Ectodermal cell (in vitro differentiated cells): ENCODE measurements at regions not wholly inside any gene's neighbourhood (a gene's known extent, or its start where the extent isn't known, plus 50 kb on each side); places are given as distances from the start of the nearest gene placed in this dataset.

Experiments used
- H3K27ac ChIP-seq: 2 replicates; pipeline ENCODE4 v1.7.0; 2013; ENCODE audit warnings: mild to moderate bottlenecking, low read depth, low read length; ENCODE audit not compliant: insufficient read depth, poor library complexity, severe bottlenecking
- H3K27me3 ChIP-seq: 2 replicates; pipeline ENCODE4 v1.7.0; 2013; ENCODE audit warnings: mild to moderate bottlenecking, low read length; ENCODE audit not compliant: insufficient read depth, control insufficient read depth, poor library complexity, severe bottlenecking
- H3K36me3 ChIP-seq: one replicate; pipeline ENCODE4 v1.7.0; 2013; ENCODE audit warnings: low read length; ENCODE audit not compliant: control insufficient read depth, insufficient read depth
- H3K4me1 ChIP-seq: one replicate; pipeline ENCODE4 v1.7.0; 2013; ENCODE audit warnings: low read length; ENCODE audit not compliant: control insufficient read depth, insufficient read depth
- H3K4me3 ChIP-seq: 2 replicates; pipeline ENCODE4 v1.7.0; 2013; ENCODE audit warnings: low read depth, low read length, control low read depth; ENCODE audit not compliant: insufficient read depth
- H3K9me3 ChIP-seq: 2 replicates; pipeline ENCODE4 v1.7.0; 2013; ENCODE audit warnings: mild to moderate bottlenecking, low read length, moderate library complexity; ENCODE audit not compliant: control insufficient read depth
- WGBS, 2 experiments: methylation state at CpG; one replicate each; pipeline ENCODE4 v1.1.7; 2013; ENCODE audit warnings: missing lambda C conversion rate in 2 of 2; 5-methylcytosine and 5-hydroxymethylcytosine counted together

DNA sequence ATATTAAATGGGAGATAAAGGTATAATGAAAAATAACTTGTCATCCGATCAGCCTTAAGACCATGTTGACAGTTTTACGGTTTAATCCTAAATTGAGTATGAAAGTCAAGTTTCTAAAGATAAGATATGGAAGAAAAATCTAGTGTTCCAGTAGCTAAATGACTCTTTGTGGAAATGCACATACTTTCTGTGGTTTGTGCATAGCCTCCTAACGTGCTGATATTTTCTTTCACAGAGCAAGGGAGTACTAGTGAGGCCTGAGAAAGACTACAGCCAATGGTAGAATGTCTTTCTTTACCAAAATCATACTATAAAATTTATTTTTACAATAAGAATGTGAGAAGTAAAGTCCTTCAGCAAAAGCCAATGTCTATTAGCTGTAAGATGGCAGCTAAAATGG lies 430.6 kb upstream of the RGMA start:
- no peaks in the 10 kb centered on the region for H3K9me3 ChIP-seq
- H3K4me3 ChIP-seq, result no peak overlapping the region
- no peaks in the 10 kb centered on the region for H3K27me3 ChIP-seq
- H3K4me1 ChIP-seq, result peaks cover 6% of the 10 kb centered on the region
- 96% methylated on average over 3 of the region's 3 CpGs for WGBS, 2 experiments
- H3K36me3 ChIP-seq, result no peaks in the 10 kb centered on the region
- H3K27ac ChIP-seq, result no peak overlapping the region

DNA sequence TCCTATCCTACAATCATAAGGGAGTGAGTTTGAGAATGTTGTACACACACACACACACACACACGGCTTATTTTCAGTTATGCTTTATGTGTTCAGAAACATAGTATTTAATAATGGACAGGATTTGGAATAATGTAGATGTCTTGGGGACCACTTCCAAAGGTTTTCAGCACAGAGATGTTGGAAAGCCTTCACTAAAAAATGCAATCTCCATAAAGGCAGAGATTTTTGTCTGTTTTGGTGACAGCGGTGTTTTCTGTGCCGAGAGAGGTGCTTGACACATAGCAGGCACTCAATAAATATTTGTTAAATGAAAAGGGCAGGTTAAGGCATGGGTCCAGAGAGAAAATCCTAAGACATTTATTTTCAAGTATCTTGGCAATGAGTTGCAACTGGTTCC lies 428.2 kb upstream of the RGMA start:
- WGBS, 2 experiments, result 99 to 100% methylated on average over 2 of the region's 3 CpGs

DNA sequence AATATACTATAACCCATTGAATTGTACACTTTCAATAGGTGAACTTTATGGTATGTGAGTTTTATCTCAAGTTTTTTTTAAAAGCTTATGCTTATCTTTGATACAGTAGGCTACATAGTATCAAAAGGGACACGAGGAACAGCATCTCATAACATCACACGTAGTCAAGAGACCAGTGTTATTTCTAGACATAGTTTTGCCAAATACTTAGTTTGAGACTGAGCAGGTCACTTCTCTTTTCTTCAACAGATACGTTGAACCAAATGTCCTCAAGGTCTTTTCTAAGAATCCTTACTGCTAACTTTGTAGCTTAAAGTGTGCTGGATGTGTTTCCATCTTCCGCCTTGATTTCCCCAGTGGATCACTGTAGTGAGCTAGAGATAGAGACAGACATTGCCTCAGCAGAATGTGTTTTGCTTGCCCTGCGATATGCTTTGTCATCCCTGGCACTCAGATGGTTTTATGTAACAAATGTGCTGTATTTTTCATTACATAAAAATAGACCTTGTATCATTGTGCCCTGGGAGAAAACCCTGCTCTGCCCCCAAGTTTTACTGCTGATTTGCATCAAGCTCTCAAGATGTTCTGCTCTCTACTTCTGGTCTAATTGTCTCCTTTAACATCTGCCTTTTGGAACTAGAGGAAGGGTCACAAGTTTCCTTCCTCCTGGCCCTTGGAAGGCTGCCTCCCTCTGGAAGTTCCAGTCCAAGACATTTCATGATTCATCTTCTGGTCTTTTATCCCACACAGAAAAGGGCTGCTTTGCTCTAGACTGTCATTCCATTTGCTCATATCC lies 426.4 kb upstream of the RGMA start:
- 93 to 98% methylated on average over 5 of the region's 5 CpGs for WGBS, 2 experiments
- Histone ChIP-seq H3K4me3 (no peak overlapping the region), H3K9me3 (no peaks in the 10 kb centered on the region), H3K27me3 (no peaks in the 10 kb centered on the region), H3K4me1 (peaks cover 19% of the 10 kb centered on the region), H3K27ac (no peak overlapping the region), H3K36me3 (no peaks in the 10 kb centered on the region)

More for the DNA sequence above, 428.2 kb upstream of the RGMA start:
- Histone ChIP-seq H3K27me3 (no peaks in the 10 kb centered on the region), H3K4me3 (no peak overlapping the region), H3K27ac (no peak overlapping the region), H3K36me3 (no peaks in the 10 kb centered on the region), H3K4me1 (peaks cover 6% of the 10 kb centered on the region), H3K9me3 (no peaks in the 10 kb centered on the region)

DNA sequence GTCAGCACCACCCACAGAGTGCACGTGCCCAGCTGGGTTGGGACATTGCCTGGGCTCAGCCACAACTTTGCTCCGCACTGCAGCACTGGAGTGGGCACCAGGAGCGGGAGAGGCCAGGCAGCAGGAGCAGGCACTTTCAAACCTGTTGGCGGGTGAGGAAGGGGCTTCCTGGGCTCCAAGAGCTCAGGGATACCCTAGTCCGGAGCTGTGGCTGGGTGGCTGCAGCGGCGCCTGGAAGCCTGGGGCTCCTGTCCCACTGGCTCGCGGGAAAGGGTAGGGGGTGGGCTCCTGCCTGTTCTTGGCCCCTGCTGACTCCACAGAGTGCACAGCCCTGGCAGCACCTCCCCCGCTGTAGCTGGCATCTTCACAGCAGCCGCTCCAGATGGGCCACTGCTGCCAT lies 417.6 kb upstream of the RGMA start:
- no peaks in the 10 kb centered on the region for H3K36me3 ChIP-seq
- 90 to 91% methylated on average over 11 of the region's 11 CpGs for WGBS, 2 experiments
- H3K4me1 ChIP-seq, result peaks cover 17% of the 10 kb centered on the region
- no peak overlapping the region for H3K27ac ChIP-seq
- H3K9me3 ChIP-seq, result no peaks in the 10 kb centered on the region
- no peak overlapping the region for H3K4me3 ChIP-seq
- no peaks in the 10 kb centered on the region for H3K27me3 ChIP-seq

DNA sequence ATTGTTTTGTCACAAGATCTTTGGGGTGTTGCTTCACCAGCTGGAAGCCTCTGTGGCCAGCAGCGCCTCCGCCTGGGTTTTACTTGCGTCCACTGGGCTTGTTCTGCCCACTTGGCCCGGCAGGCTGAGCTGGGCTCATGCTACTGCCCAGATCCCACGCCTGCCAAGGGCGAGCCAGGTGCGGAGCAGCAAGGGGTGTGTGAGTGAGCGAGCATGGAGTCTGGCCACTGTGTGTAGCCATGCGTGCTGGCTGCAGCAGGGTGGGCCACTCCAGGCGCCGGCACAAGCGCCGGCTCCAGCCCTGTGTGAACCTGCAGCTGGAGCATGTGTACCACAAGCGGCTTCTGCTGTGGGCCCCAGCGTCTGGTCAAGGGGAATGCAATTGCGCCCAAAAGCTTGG lies 416.5 kb upstream of the RGMA start:
- Histone ChIP-seq H3K27me3 (no peaks in the 10 kb centered on the region), H3K4me3 (no peak overlapping the region), H3K4me1 (peaks cover 6% of the 10 kb centered on the region), H3K27ac (no peak overlapping the region), H3K9me3 (no peaks in the 10 kb centered on the region), H3K36me3 (no peaks in the 10 kb centered on the region)
- WGBS, 2 experiments, result 92% methylated on average over 16 of the region's 16 CpGs

DNA sequence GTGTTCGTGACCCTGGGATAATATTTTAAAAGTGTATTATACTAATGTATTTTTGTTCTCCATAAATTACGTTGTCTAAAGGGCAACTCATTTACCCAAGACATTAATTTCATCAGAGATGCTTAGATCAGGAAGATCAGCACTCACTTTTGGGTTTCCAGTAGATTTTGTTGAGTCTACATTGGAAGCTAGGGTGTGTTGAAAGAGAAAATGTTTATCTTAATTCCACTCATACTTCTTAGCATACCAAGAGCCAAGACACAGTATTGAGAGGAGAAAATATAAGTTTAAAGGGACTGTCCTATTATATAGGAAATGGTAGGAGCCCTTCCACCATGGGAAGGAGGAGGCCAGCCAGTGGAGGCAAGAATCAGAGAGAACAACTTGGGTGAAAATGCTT lies 412.9 kb upstream of the RGMA start:
- H3K27me3 ChIP-seq, result no peaks in the 10 kb centered on the region
- 100% methylated on average over 2 of the region's 2 CpGs; no CpG with 5 or more reads in 1 of the 2 experiments for WGBS, 2 experiments
- no peaks in the 10 kb centered on the region for H3K9me3 ChIP-seq
- peaks cover 6% of the 10 kb centered on the region for H3K4me1 ChIP-seq
- no peaks in the 10 kb centered on the region for H3K36me3 ChIP-seq
- no peak overlapping the region for H3K27ac ChIP-seq
- H3K4me3 ChIP-seq, result no peak overlapping the region

DNA sequence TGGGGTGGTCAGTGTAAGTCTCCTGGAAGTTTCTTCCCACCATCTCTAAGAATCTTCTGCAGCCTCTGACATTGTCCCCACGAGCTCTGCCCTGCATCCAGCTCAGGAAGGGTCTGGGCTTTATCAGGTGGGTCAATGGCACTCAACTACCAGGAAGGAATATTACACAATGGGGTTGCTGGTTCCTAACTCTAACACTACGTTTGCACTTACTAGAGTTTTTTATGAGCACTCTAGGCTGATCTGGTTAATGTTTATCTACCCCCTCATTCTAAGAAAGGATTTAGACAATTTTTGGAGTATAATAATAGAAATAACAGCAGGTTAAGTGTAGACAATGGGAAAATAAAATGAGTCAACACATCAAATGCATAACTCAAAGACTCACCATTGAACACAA lies 411.1 kb upstream of the RGMA start:
- Histone ChIP-seq H3K4me1 (peaks cover 10% of the 10 kb centered on the region), H3K27me3 (no peaks in the 10 kb centered on the region), H3K27ac (no peak overlapping the region), H3K4me3 (no peak overlapping the region), H3K9me3 (no peaks in the 10 kb centered on the region), H3K36me3 (no peaks in the 10 kb centered on the region)
- WGBS, 2 experiments, result 94 to 98% methylated on average over 2 of the region's 2 CpGs

DNA sequence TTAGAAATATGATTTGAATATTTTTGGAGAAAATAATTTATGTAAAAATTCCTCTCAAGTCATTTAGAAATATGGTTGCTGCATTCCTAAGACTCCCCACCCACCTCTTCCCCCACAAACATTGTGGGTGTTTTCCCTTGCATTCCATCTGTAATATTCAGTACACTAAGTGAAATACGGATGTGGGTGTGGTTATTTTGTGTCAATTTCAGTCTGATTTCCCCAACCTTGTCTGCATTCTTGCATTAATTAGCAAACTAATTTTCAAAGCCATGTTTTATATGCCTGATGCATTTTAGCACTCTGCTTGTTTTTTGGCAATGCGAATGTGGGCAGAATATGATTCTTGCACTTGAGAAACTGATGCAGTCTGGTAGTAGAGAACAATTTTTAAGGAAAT lies 408.3 kb upstream of the RGMA start:
- Histone ChIP-seq H3K4me3 (no peak overlapping the region), H3K27ac (no peak overlapping the region), H3K4me1 (peaks cover 10% of the 10 kb centered on the region), H3K36me3 (no peaks in the 10 kb centered on the region), H3K9me3 (no peaks in the 10 kb centered on the region), H3K27me3 (no peaks in the 10 kb centered on the region)
- WGBS, 2 experiments, result 94 to 100% methylated on average over 1 to 2 of the region's 2 CpGs

DNA sequence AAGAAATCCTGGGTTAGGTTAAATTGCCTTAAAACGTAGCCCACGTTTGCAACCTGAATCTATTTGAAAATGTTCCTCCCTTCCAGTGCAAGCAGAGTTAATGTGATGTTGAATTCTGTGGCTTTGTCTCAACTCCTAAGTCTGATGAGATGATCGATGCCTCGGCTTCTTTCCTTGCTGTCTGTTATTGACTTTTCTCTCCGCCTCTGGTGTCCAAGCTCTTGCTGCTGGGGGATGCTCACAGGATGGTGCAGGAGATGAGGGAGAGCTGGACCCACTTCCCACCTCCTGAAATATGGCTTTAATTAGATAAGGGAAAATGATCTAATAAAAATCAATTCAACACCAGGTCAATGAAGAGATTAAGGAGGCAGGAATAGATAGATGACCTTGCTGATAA lies 407.9 kb upstream of the RGMA start:
- Histone ChIP-seq H3K4me3 (no peak overlapping the region), H3K9me3 (no peaks in the 10 kb centered on the region), H3K27ac (no peak overlapping the region), H3K36me3 (no peaks in the 10 kb centered on the region), H3K4me1 (peaks cover 10% of the 10 kb centered on the region), H3K27me3 (no peaks in the 10 kb centered on the region)
- 80 to 89% methylated on average over 4 to 5 of the region's 5 CpGs for WGBS, 2 experiments

DNA sequence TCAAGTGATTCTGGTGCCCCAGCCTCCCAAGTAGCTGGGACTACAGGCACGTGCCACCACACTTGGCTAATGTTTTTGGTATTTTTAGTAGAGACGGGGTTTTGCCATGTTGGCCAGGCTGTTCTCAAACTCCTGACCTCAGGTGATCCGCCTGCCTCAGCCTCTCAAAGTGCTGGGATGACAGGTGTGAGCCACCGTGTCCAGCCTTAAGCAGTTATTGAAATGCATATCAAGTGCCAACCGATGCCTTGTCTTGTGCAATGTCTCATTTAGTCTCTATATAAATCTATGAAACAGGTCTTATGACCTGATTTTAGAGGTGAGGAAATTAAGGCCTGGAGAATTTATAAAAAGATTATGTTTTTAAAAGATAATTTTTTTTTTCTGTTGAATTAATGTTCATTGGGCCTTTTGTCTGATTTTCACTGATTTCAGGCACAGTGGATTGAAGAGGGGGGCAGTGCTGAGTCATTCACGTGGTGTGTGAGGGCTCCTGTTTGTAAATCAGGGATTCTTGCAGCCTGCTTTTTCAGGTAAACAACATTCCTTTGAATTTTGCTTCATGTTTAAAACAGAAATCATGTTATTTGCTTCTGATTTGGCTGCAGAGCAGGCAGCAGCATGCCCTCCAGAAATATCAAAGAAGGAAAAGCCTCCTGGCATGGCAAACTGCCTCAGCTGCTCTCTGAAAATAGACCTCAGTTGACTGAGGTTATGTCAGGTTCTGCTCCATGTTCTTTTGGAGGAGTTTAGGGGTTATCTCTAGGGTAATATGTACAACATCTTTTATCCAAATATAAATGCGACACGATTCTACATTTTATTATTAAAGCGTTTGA lies 407.0 kb upstream of the RGMA start:
- no peaks in the 10 kb centered on the region for H3K27me3 ChIP-seq
- peaks cover 10% of the 10 kb centered on the region for H3K4me1 ChIP-seq
- no peaks in the 10 kb centered on the region for H3K36me3 ChIP-seq
- H3K27ac ChIP-seq, result no peak overlapping the region
- H3K4me3 ChIP-seq, result no peak overlapping the region
- WGBS, 2 experiments, result 73 to 77% methylated on average over 9 of the region's 9 CpGs
- H3K9me3 ChIP-seq, result no peaks in the 10 kb centered on the region
